GM20000 (cell line): ENCODE measurements at regions not wholly inside any gene's neighbourhood (a gene's known extent, or its start where the extent isn't known, plus 50 kb on each side); places are given as distances from the start of the nearest gene placed in this dataset.
"Not testable (repeated sequence)": the region's sequence is repeated elsewhere in the genome, so short reads cannot be mapped to it uniquely, and the experiment has no call there.

Experiments
- DNase-seq: peaks from one replicate; pipeline ENCODE4 v3.0.0; 2012; ENCODE audit warnings: low spot score
- CTCF ChIP-seq: IDR thresholded peaks from 2 replicates; pipeline ENCODE4 v1.5.1; 2012; ENCODE audit warnings: mild to moderate bottlenecking, control low read depth; ENCODE audit errors: extremely low read depth, missing control alignments

- DNase-seq = no peak
- TF ChIP-seq CTCF = no peak
These were observed 205.4 kb downstream of the COPRS start for GRCh38 chr17:31653691-31654090.

GRCh38 chr17:31650756-31651520, 208.1 kb downstream of the COPRS start:
- DNase-seq = no peak
- TF ChIP-seq CTCF = no peak

- DNase-seq = no peak
- no peak for TF ChIP-seq CTCF
These were observed 209.7 kb downstream of the COPRS start for GRCh38 chr17:31649302-31649701.

- no peak for TF ChIP-seq CTCF
- no peak for DNase-seq
These were observed 211.4 kb downstream of the COPRS start for GRCh38 chr17:31647661-31648060.

- TF ChIP-seq CTCF = no peak
- DNase-seq = no peak
These were observed 212.4 kb downstream of the COPRS start for GRCh38 chr17:31646642-31647041.

GRCh38 chr17:31645351-31645750, 213.7 kb downstream of the COPRS start:
- no peak for TF ChIP-seq CTCF
- DNase-seq = no peak

- no peak for DNase-seq
- TF ChIP-seq CTCF = no peak
These were observed 227.3 kb downstream of the COPRS start for GRCh38 chr17:31631766-31632165.

- DNase-seq = not testable (repeated sequence)
These were observed 228.2 kb downstream of the COPRS start for GRCh38 chr17:31630866-31631265.
